ENCODE measurements at regions not wholly inside any gene's neighbourhood (a gene's known extent, or its start where the extent isn't known, plus 50 kb on each side); places are given as distances from the start of the nearest gene placed in this dataset.

DNA sequence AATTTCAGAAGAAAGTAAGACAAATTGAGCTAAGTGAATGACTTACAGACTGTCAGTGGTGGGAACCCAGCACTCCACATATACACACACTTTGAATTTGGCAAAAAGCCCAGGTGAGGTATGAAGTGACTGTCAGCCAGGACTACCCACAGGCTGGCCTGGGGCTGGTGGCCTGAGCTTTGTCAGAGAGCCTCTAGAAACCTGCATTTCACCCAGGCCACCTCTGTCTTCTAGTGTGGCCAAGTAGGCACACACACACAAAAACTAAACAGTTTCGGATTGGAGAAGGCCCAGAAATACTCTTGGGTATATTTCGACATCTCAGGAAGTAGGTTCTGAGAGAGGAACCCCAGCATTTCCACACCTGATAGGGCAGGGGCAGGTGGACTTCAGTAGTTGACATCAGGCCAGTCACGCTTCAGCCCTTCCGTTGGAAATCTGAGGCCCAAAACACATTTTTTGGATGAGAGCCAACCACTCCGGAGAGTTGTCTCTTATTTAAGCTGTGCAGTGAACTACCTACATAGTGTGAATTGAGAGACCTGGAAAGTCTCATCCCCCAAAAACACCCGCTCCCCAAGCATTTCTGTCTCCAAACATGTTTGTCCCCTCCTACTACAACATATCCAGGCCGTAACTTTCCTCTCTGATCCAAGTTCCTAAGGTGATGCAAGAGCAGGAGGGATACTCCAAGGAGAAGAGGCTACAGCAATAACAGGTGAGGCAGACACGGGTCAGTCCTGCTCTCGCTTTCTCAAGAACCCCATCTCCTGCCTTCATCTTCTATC, 167.2 kb upstream of the PROX1 start:
- DNase-seq = no peak

- DNase-seq = no peak
These were observed 166.4 kb upstream of the PROX1 start for GRCh38 chr1:213821175-213821942.

- DNase-seq = no peak
These were observed 165.8 kb upstream of the PROX1 start for GRCh38 chr1:213821943-213822334.

DNA sequence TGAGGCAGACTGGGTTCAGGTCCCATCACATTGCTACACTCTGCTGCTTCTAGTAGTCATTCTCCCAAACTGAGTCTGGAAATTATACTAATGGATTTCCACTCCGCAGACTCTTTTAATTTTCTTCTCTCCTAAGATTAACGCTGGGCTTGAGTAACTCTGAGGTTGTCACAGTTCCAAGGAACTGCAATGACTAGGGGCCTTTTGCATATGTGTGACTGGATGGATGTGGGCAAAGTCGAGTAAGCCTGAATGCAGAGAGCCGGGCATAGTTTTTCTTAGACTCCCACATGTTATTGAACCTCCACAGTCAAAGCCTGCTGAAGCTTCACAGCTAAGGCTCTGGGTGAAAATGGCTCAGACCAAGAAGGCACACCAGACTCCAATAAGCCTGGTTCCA, 160.9 kb upstream of the PROX1 start:
- no peak for DNase-seq

DNA sequence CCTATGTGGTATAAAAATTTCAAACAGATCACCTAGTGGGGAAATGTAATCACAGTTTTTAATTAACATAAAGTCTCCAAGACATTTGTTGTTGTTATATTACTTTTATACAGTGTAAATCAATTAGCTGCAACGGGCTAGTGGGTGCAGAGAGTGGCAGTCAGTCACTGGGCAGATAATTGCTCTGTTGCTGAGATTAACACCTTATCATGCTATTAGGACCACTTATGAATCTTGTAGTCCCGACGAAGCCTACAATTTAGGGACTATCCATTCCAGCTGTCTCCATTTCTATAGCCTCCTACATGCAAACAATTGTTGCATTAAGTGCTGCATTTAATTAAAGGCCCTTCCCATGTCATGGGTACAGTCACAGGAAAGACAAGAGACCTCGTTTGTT, 158.9 kb upstream of the PROX1 start:
- DNase-seq = no peak

GRCh38 chr1:213829780-213830179, 158.0 kb upstream of the PROX1 start:
- DNase-seq = no peak

DNA sequence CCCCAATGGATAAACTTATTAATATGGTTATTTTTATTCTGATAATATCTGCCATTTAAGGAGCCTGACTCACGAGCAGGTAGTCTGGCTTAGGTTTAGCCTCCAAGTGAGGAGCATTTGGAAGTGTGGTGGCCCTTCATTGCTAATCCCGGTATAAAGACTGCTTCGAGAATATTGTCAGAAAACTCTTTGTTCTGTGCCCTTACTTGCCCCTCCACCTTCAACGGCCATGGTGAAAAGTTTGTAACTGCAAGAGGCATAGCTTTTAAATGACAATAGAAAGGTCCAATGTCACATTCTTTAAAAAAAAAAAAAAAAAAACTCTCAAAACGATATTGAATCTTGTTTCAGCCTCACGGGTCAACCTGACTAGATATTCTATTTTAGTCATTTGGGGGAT, 157.4 kb upstream of the PROX1 start:
- no peak for DNase-seq

GRCh38 chr1:213840575-213840974, 147.2 kb upstream of the PROX1 start:
- DNase-seq = no peak

DNA sequence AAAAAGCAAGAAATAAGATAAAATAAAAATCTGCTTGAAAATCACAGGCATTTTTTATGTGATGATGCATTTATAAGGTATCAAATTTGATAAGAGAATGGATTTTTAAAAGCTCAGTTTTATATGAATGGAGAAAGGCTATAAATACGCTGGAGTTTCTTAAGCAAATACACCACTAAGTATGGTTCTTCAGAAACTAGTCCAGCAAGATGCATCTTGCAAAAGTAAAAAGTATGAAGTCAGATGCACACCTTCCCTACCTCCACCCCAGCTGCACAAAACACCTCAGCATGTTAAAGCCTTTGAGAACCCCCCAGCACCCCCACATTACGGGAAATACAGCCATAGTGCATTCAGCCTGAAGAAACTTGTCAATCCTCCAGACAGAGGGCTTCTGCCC, 143.1 kb upstream of the PROX1 start:
- no peak for DNase-seq

DNA sequence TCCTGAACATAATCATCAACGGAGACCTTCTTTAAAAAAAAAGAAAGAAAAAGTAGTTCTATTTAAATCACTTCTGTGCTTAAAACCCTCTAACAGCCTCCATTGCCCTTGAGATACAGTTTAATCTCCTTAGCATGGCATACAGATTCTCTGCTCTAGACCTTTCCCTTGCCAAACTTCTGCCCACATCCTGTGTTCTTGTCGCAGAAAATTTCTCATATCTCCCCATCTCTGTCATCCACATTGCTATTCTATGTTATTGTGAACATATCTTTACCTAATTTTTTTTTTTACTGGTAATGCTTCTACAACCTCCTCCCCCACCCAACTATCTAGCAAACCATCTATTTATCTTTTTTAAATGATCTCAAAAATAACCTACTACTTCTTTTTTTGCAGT, 135.7 kb upstream of the PROX1 start:
- DNase-seq = no peak

DNA sequence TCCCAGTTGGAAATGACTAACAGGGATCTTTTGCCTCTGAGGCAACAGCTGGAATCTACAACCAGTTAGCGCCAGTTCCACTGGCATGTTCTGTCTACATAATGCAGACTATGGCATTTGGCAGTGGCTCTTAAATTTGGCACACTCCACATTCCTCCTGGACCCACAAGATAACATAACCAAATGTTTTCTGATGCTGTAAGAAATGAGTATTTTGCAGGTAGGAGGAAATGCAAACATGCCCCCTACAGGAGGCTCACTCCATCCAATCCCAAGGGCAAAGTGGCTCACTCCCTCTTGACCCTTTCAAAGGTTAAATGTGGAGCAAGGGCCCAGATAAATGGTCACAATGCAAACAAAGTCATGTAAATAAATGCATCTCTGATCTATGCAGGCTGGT, 129.2 kb upstream of the PROX1 start:
- DNase-seq = no peak

GRCh38 chr1:213861841-213862240, 125.9 kb upstream of the PROX1 start:
- no peak for DNase-seq

DNA sequence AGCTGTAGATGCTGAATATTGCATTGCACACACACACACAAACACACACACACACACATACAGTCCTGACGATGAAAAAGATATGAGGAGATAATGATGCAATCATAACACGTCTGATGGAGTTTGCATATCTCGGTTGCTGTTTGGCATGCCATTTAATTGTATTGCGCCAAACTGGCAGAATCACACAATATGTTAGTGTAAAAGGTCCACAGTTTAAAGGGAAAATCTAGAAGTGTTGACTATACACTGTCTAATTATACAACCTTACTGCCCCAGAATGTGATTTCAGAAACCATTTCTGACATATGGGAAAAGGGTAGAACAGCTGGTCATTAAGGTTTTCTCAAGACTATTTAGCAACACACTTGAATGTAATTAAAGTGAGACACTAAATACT, 123.7 kb upstream of the PROX1 start:
- DNase-seq = no peak

DNA sequence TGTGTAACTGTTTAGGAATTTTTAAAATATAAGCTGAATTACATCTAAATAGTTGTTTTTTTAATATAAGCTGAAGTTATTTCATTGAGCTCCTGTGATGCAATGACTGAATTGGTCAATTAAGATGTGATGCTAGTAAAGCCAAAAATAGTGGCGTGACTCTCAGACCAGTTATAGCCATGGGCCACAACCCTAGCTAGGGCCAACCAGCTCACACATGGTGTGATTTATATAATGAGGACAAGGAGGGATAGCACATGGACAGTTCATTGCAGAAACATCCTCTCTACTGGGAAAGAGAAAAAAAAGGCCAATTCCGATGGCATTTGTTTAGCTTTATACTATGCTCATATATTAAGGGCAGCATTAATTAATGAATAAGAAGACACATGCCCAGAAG, 119.3 kb upstream of the PROX1 start:
- DNase-seq = no peak

- no peak for DNase-seq
These were observed 116.6 kb upstream of the PROX1 start for GRCh38 chr1:213871179-213871578.

GRCh38 chr1:213874789-213875188, 113.0 kb upstream of the PROX1 start:
- DNase-seq = no peak

DNA sequence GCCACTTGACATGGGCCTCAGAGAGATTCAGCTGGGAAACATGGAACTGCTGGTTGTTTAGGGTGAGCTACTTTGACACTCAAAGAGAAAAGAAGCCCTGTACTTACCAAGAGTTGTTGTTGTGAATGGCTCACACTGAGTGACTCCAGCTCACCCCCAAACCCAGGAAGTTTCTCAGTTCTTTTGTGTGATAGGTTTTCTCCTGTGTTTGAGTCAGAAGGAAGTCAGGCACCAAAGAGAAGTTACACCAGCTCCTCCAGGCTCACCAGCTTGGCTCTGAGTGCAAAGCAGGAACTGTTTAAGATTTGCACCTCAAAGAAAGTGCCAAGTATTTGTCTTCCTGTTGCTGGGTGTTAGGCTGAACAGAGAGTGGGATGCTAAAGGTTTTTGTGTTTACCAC, 111.2 kb upstream of the PROX1 start:
- DNase-seq = no peak

DNA sequence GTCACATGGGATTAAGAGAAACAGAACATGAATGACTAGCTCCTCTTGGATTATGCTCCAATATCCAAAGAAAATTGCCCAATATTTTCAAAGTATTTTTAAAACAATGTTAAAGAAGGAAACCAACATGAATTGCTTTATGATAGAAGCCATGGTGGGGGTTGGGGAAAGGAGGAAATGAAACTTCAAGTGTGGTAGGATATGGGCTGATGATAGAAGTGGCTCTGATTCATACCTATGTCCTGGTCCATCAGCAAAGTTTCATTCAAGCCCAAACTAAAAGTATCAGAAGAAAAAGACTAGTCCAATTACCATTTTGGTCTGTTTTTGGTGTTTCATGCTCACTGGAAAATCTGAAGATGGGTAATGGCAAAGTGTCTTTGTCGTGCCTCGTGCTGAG, 104.2 kb upstream of the PROX1 start:
- no peak for DNase-seq

DNA sequence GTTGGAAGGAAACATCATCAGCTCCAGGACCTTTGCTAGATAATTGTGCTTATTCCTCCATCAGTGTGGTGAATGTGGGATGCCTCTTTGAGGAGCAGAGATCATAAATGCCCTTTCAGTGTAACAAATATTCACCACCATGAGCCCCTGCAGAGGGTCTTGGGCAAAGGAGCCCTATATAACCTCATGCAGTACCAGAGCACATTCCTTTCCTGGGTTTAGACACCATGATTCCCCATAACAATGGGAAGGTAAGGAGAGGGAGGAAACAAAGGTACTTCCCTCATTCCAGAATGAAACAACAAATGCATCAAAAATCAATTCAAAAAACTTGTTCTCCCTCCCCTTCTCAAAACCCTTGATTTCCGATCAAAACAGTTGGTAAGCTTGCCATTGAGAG, 103.4 kb upstream of the PROX1 start:
- no peak for DNase-seq

- no peak for DNase-seq
These were observed 102.8 kb upstream of the PROX1 start for GRCh38 chr1:213884942-213885341.

- no peak for DNase-seq
These were observed 99.9 kb upstream of the PROX1 start for GRCh38 chr1:213887842-213888241.

DNA sequence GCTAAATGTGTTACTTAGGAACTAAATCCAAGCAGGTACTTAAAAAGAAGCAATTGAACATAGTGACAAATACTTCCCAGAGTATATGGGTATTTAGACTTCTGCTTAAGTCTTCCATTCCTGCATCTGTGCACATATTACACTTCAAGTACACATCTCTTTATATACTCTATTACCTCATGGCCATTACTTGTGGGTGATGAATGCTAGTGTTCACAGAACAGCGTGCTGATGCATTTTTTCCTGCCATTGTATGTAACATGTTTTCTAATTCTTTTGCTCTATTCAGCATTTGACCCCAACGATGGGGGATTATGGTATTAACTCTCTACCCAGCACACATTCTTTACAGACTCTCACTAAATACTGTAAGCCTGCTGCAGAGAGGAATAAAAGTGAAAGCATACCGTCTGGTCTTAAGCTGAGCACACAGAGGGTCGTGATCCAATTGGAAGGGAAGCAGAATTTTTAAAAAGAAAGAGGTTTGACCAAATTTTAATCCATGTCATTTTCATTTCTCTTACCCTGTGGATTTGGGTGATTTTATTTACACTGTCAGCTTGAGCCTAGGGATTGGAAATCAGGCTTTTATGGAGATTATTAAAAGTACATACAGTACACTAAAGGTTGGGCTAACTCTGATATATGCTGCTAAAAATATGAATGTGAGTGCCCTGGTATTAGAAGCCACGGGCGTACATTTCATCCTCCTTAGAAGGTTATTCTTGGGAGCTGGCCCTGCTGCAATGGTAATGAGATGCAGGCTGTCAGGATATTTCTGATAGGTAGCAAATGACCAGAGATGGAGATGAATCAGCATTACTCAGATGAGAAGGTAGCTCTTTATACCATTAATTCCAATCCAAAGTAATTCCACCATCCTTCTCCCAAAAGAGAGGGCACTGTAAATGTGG, 95.5 kb upstream of the PROX1 start:
- no peak for DNase-seq

- no peak for DNase-seq
These were observed 89.1 kb upstream of the PROX1 start for GRCh38 chr1:213898684-213899083.

GRCh38 chr1:213899413-213899812, 88.4 kb upstream of the PROX1 start:
- DNase-seq = no peak
